Activated T-cell treated with anti-CD3 and anti-CD28 coated beads for 24 hours (primary cell): ENCODE measurements at regions not wholly inside any gene's neighbourhood (a gene's known extent, or its start where the extent isn't known, plus 50 kb on each side); places are given as distances from the start of the nearest gene placed in this dataset.

Source experiments
- DNase-seq: peaks from one replicate; pipeline ENCODE4 v3.0.0-alpha.2; 2020; ENCODE audit warnings: low read depth

DNA sequence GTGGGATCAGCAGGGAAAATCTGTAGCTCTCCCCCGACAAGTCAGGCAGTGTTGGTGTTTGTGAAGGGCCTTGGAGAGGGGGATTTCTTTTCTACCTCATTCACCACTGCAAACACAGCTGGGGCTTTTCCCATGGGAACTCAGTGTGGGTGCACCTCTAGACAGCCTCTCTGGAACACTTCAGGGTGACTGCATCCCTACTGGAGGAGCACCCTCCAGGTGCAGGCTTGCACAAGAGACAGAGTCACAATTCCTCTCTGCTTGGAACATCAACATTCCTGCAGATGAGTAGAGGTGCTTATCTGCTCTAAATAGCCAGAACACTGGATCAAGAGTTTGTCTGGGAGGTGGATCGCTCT, 72.7 kb upstream of the AKAP13 start:
- DNase-seq = no peak

DNA sequence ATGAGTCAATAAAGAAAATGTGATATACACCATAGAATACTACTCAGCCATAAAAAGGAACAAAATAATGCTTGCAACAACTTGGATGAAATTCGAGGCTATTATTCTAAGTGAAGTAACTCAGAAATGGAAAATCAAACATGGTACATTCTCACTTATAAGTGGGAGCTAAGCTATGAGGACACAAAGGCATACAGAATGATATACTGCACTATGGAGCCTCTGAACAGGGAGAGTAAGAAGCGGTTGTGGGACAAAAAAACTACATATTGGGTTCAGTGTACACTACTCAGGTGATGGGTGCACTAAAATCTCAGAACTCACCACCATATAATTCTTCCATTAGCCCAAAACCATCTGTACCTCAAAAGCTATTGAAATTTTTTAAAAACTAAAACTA, 68.8 kb upstream of the AKAP13 start:
- no peak for DNase-seq

DNA sequence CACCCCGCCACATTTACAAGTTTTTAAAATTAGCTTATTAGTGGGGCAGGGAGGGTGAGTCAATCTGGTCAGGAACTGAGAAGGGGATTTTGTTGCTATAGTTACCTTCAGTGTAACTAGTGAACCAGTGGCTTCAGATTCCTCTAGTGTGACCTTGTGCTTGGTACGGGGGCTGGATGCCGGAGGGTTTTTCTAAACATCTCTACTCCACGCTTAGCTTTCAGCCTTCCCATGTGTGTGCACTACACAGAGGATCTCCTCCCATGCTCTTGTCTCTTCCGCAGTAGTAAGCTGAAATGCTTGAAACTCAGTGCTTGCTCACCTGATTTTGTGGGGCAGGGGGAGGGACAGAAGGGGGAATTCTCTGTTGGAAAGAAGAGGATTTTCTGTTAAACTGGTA, 67.9 kb upstream of the AKAP13 start:
- DNase-seq = no peak

DNA sequence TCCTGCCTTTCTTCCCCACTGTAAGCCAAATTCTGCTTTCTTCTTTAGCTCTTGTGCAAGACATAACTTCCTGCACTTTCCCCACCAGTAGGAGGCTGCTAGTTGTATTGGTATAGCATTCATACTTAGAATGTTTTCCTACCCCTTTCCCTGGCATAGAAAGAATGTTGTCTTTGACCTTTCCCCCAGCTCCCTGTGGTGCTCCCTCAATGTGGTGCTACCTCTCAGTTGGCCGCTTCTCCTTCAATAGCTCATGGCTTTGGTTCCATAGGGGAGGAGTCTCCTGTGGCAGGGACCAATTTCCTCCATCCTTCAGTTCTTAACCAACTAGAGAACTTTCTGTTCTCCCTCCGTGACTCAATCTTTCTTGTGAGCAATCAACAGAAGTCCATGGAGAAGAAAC, 67.5 kb upstream of the AKAP13 start:
- no peak for DNase-seq

DNA sequence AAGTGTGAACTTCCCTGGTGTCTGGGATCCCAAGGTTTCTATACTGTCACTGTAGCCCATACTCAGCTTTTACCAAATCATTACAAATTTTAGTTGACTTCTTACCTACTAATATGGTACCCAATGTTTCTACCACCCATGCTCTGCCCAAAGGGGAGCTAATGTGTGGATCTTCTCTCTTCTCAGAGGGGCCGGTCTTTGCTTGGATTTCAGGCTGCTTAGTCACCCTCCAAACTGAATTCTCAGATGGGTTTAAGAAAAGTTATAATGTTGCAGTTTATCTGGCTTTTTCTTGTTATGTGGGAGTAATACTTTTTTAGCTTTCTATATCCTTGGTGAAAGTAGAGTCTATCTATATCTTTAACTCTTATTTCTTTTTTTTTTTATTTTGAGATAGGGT, 67.1 kb upstream of the AKAP13 start:
- no peak for DNase-seq

DNA sequence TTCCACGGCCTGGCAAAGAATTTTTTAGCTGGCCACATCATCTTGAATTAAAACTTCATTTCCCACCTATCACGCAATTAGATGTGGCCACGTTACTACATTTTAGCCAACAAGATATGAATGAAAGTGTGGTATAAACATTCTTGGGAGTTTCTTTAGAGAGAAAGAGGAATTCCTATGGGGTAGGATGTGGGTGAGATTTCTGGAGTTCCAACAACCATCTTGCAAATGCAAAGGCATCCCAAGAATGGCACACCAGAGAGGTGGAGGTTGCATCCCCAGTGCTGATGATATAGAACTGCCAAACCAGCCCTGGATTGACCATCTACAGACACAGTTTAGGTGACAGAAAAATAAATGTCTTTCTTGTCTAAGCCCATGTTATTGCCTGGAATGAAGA, 66.3 kb upstream of the AKAP13 start:
- no peak for DNase-seq

DNA sequence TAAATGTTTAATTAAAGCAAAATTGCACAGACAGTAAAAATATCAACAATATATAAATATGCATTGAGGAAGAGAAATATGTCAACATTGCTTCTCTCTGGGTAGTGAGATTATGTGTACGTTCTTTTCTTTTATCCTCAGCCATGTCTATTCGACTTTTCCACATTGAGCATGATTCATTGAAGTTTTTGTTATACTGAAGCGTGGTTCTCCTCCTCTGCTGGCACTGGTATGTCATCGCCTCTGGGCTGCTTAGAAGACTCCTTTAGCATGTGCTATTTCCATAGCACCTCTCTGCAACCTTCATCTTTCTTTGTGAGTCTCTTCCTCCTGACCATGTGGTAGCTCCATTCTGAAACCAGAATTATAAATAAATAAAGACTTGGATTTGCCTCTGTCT, 65.8 kb upstream of the AKAP13 start:
- DNase-seq = no peak

DNA sequence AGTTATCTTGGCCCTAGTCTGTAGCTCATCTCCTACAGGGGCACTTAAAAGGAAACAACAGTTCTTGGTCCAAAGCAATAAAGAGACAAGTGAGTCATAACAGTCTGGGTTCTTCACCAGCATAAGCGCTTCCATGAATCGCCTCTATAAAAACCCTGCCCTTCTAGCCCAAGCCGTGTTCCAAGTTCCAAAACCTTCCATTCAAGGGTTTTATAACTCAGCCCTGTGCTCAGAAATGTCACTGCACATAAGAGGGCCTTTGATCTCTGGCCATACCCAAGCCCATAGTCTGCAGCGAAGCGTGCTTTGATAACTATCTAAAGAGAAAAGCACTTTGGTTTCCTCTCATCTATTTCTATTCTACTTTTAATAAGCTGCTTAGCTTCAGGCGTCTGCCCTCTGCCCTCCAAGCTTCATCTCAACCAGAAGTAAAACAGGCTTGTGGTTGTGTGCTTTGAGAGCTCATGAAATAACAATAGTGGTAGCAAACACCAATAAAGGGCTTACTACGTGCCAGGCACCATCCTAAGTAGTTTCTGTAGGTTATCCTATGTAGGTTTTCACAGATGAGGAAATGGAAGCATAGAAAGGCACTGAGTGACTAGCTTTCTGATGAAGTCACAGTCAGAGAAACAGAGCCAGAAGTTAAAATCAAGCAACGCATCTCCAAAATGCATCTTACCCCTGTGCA, 64.0 kb upstream of the AKAP13 start:
- DNase-seq = no peak

DNA sequence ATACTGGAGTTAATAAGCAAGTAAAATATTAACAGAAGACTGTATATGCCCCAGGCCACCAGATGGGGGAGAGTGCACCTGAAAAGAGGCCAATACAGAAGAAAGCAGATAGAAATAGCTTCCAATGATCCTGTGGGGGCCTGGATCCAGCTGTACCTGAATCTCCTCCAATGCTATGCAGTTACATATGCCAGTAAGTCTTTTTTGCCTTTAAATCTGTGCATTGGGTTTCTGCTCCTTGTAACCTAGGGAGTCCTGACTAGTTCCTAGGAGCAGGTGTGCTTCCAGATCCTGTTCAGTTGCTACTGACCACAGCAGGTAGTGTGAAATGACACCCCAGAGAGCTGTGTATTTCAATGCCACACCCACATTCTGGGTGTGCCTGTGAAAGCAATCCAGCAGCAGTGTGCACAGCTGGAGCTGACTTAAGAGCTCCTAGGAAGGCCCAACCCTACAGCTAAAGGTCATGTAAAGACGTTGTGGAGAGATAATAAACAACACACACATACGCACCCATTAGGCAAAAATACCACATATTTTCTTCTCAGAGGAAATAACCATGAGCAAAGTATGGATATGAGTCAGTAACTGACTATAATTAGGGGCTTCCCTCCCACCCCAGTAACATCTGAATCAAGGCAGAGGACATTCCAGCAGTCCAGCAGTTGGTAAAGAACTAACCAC, 62.2 kb upstream of the AKAP13 start:
- DNase-seq = no peak

DNA sequence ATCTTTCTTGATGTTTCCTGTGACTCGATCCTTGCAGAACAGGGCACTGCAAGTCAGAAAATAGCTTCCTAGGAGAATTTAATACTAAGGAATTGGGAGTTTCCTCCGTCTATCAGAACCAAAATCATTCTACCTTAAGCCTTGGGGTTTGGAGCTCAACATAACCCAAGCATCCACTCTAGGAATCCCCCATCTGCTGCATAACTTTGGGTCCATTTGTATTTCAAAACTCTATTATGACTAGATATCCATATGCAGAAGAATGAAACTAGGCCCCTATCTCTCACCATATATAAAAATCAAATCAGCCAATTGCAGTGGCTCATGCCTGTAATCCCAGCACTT, 61.7 kb upstream of the AKAP13 start:
- DNase-seq = no peak

DNA sequence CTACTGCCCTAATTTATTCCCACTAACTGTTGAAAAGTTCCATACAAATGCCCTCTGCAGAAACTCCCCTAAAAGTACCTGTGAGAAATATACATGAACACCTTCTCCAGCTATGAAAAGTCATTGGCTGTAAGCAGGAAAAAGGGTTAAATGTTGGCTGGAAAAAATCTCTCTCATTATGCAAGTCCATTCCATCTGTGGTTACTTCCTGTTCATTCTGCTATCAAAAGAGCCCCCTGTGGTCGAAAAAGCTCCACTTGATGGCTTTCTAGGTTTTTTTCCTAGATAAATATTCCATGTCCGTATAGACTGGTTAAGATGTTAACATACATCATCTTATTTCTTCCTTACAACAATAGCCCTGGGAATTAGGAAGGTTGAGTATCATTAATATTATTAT, 56.2 kb upstream of the AKAP13 start:
- DNase-seq = no peak

DNA sequence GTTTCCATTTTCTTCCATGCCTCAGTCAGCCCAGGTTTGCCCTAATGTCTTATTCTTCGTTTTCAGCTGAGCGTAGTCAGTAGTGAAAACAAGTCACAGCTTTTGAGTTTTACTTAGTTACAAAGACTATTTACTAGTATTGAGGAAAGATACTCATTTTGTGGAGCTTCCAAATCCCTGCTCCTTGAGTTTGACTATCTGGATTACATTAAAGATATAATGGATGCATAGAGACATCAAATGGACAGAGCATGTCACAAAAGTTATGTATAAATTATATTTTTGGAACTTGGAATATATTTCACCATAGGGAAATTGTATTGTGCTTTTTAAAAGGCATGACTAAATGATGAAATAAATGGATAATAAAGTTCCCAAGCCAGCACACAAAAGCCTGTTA, 54.6 kb upstream of the AKAP13 start:
- no peak for DNase-seq

DNA sequence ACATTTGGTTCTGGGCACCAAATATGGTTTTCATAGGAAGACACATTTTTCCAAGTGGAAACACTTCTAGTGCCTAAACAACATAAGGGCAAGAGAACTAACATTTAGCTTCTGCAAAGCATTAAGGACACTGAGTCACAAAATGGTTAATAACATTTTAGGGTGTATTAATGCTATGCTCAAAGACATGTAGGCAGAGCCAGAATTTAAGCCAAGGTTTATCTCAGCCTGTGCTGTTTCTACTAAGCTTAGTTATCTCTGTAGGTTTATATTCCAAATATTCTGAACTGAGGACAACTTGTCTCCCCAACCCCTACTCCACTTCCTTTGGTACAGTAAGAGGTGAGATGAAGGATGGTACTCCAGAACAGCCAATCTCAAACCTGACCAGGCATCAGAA, 54.1 kb upstream of the AKAP13 start:
- no peak for DNase-seq

DNA sequence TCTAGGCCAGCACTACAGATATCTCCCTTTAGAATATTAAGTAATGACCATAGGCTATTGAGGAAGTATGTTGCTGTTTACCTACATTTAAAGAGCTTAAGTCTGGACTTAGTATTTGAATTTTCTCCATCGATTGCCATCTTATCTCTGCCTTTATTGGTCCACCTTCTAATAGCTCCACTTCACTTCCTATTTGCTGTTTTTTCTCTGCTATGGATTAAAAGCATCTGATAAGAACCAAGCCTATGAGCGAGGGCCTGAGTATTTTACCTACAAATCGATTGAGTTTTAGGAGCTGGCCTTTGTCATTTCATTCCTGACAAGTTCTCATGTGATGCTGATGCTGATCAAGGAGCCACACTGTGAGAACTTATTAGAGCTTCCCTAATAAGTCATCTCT, 52.6 kb upstream of the AKAP13 start:
- no peak for DNase-seq

DNA sequence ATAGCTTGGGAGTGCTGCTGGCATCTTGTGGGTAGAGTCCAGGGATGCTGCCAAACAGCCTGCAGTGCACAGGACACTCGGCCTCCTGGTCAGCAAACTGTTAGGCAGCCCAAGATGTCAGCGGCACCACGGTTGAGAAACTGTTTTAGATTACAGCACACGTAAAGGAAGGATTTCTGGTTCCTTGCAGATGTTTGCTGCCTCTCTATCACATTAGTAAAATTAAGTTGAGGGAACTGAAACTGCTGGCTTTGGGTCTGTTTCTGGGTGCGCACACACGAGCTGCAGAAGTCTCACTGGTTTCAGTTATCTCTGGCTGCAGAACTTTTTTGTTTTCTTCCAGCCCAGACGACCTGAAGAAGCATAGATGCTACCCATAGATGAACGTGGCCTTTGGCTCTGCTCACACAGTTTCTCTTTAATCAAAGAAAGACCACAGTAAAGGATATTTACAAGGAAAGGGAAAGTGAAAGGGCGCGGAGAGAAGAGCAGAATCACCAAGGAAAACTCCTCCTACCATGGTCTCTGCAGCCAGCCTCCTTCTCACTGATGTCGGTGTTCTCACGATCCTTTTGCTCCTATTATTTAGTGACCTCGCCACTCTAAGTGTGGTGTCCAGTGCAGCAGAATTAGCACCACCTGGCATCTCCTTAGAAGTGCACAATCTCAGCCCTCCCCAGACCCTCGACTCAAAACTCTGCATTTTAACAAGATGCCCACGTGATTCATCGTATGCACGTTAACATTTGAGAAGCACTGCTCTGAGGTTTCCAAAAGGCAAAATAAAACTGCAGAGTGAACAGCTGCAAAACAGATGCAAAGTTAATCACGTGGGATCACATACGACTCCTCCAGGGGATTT, 50.6 kb upstream of the AKAP13 start:
- no peak for DNase-seq
